ENCODE measurements at regions not wholly inside any gene's neighbourhood (a gene's known extent, or its start where the extent isn't known, plus 50 kb on each side); places are given as distances from the start of the nearest gene placed in this dataset.
A peak's percentile ranks its signal among the peaks of the same experiment; 100 is the strongest.

GRCh38 chr2:120607506-120607905, 128.2 kb upstream of the GLI2 start:
- H3K9me3 ChIP-seq (ENCODE audit: control insufficient read depth in 2 of 2, insufficient read depth in 1 of 2, low read depth in 1 of 2, low read length in 1 of 2): no peaks in the 10 kb centered on the region
- WGBS, 3 donors: 25 to 64% (median 33%) methylated on average over 8 of the region's 8 CpGs
- H3K36me3 ChIP-seq (ENCODE audit: control insufficient read depth in 3 of 3, insufficient read depth in 2 of 3, low read depth in 1 of 3, low read length in 3 of 3): no peaks in the 10 kb centered on the region
- H3K4me1 ChIP-seq (ENCODE audit: control insufficient read depth in 3 of 3, insufficient read depth in 2 of 3, low read depth in 1 of 3, low read length in 2 of 3): peaks cover 0 to 5% (median 0%) of the 10 kb centered on the region in 3 donors
- no peak overlapping the region for H3K4me3 ChIP-seq (ENCODE audit: low read depth in 1 of 3, low read length in 3 of 3)
- DNase-seq: no peak
- no peak overlapping the region for H3K27ac ChIP-seq (ENCODE audit: low read depth in 1 of 3, low read length in 2 of 3)
- H3K27me3 ChIP-seq (ENCODE audit: control insufficient read depth in 3 of 3, insufficient read depth in 3 of 3, low read length in 3 of 3): no peaks in the 10 kb centered on the region
- no peak for FAIRE-seq

DNA sequence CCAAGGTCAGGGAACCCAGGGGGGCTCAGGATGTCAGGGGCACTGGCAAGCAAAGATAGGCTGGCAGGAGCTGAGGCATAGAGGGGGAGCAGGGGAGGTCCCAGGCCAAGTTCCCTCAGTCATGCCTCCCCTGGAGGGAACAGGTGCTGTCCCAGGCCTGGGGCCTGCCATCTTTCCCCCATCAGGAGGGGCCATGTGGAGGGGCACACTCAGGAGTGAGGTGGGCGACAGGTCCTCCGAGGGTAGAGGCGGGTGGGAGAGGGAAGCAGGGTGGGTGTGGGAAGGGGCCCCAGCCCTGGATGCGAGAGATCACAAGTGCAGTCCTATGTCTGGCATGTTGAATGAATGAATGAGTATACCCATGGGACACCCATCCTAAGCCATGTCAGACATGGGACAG, 127.7 kb upstream of the GLI2 start:
- 77 to 100% (median 98%) methylated on average over 4 of the region's 4 CpGs for WGBS, 3 donors
- FAIRE-seq: no peak
- no peaks in the 10 kb centered on the region for H3K36me3 ChIP-seq (ENCODE audit: control insufficient read depth in 3 of 3, insufficient read depth in 2 of 3, low read depth in 1 of 3, low read length in 3 of 3)
- no peak overlapping the region for H3K4me3 ChIP-seq (ENCODE audit: low read depth in 1 of 3, low read length in 3 of 3)
- H3K4me1 ChIP-seq (ENCODE audit: control insufficient read depth in 3 of 3, insufficient read depth in 2 of 3, low read depth in 1 of 3, low read length in 2 of 3): peaks cover 0 to 10% (median 0%) of the 10 kb centered on the region in 3 donors
- DNase-seq: no peak
- H3K9me3 ChIP-seq (ENCODE audit: control insufficient read depth in 2 of 2, insufficient read depth in 1 of 2, low read depth in 1 of 2, low read length in 1 of 2): no peaks in the 10 kb centered on the region
- H3K27ac ChIP-seq (ENCODE audit: low read depth in 1 of 3, low read length in 2 of 3): no peak overlapping the region
- H3K27me3 ChIP-seq (ENCODE audit: control insufficient read depth in 3 of 3, insufficient read depth in 3 of 3, low read length in 3 of 3): no peaks in the 10 kb centered on the region

DNA sequence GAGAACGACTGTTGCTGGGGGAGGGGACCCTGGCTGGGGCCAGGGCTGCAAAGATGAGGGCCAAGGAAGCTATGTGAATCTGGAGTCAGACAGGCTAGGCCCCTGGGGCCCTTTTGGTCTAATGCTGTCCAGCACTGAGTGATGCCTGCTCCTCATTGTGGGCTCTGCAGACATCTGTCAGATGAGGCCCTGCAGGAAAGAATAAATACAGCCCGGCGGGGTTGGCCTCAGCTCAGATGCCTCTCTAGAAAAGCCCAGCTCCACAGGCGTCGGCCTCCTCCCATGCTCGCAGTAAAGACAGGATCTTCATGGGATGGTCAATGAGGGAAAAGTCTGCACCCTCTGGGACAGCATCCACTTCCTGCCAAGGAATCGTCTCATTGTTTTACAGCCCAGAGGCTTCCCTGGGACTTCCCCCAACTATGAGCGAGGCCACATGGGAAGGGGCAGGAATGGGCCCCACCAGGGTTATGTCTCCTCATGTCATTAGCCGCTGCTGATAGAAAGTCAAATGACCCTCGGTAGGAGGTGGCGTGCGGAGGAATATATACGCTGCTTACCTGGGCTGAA, 125.8 kb upstream of the GLI2 start:
- Histone ChIP-seq H3K4me1 (ENCODE audit: control insufficient read depth in 3 of 3, insufficient read depth in 2 of 3, low read depth in 1 of 3, low read length in 2 of 3) (peaks cover 0 to 19% (median 0%) of the 10 kb centered on the region in 3 donors), H3K9me3 (ENCODE audit: control insufficient read depth in 2 of 2, insufficient read depth in 1 of 2, low read depth in 1 of 2, low read length in 1 of 2) (no peaks in the 10 kb centered on the region), H3K36me3 (ENCODE audit: control insufficient read depth in 3 of 3, insufficient read depth in 2 of 3, low read depth in 1 of 3, low read length in 3 of 3) (no peaks in the 10 kb centered on the region), H3K27ac (ENCODE audit: low read depth in 1 of 3, low read length in 2 of 3) (no peak overlapping the region), H3K27me3 (ENCODE audit: control insufficient read depth in 3 of 3, insufficient read depth in 3 of 3, low read length in 3 of 3) (peaks cover 0 to 3% (median 0%) of the 10 kb centered on the region in 3 donors), H3K4me3 (ENCODE audit: low read depth in 1 of 3, low read length in 3 of 3) (no peak overlapping the region)
- WGBS, 3 donors: 75 to 83% (median 77%) methylated on average over 13 of the region's 13 CpGs
- no peak for DNase-seq
- FAIRE-seq: no peak

- Histone ChIP-seq H3K36me3 (ENCODE audit: control insufficient read depth in 3 of 3, insufficient read depth in 2 of 3, low read depth in 1 of 3, low read length in 3 of 3) (no peaks in the 10 kb centered on the region), H3K4me3 (ENCODE audit: low read depth in 1 of 3, low read length in 3 of 3) (no peak overlapping the region), H3K27me3 (ENCODE audit: control insufficient read depth in 3 of 3, insufficient read depth in 3 of 3, low read length in 3 of 3) (peaks cover 0 to 3% (median 0%) of the 10 kb centered on the region in 3 donors), H3K4me1 (ENCODE audit: control insufficient read depth in 3 of 3, insufficient read depth in 2 of 3, low read depth in 1 of 3, low read length in 2 of 3) (peaks cover 0 to 19% (median 0%) of the 10 kb centered on the region in 3 donors), H3K9me3 (ENCODE audit: control insufficient read depth in 2 of 2, insufficient read depth in 1 of 2, low read depth in 1 of 2, low read length in 1 of 2) (no peaks in the 10 kb centered on the region), H3K27ac (ENCODE audit: low read depth in 1 of 3, low read length in 2 of 3) (no peak overlapping the region)
- WGBS, 3 donors: 79 to 81% (median 79%) methylated on average over 6 of the region's 6 CpGs
- FAIRE-seq (no peak), DNase-seq (no peak)
Observed at GRCh38 chr2:120611016-120611415, 124.7 kb upstream of the GLI2 start.

- Histone ChIP-seq H3K27ac (ENCODE audit: low read depth in 1 of 3, low read length in 2 of 3) (no peak overlapping the region), H3K4me3 (ENCODE audit: low read depth in 1 of 3, low read length in 3 of 3) (no peak overlapping the region), H3K27me3 (ENCODE audit: control insufficient read depth in 3 of 3, insufficient read depth in 3 of 3, low read length in 3 of 3) (peaks cover 0 to 3% (median 0%) of the 10 kb centered on the region in 3 donors), H3K36me3 (ENCODE audit: control insufficient read depth in 3 of 3, insufficient read depth in 2 of 3, low read depth in 1 of 3, low read length in 3 of 3) (no peaks in the 10 kb centered on the region), H3K4me1 (ENCODE audit: control insufficient read depth in 3 of 3, insufficient read depth in 2 of 3, low read depth in 1 of 3, low read length in 2 of 3) (peaks cover 0 to 19% (median 0%) of the 10 kb centered on the region in 3 donors), H3K9me3 (ENCODE audit: control insufficient read depth in 2 of 2, insufficient read depth in 1 of 2, low read depth in 1 of 2, low read length in 1 of 2) (no peaks in the 10 kb centered on the region)
- no peak for DNase-seq
- WGBS, 3 donors: 80 to 85% (median 81%) methylated on average over 12 to 13 of the region's 13 CpGs
- no peak for FAIRE-seq
Observed at GRCh38 chr2:120611961-120612360, 123.7 kb upstream of the GLI2 start.

- Histone ChIP-seq H3K9me3 (ENCODE audit: control insufficient read depth in 2 of 2, insufficient read depth in 1 of 2, low read depth in 1 of 2, low read length in 1 of 2) (no peaks in the 10 kb centered on the region), H3K36me3 (ENCODE audit: control insufficient read depth in 3 of 3, insufficient read depth in 2 of 3, low read depth in 1 of 3, low read length in 3 of 3) (no peaks in the 10 kb centered on the region), H3K4me3 (ENCODE audit: low read depth in 1 of 3, low read length in 3 of 3) (no peak overlapping the region), H3K27ac (ENCODE audit: low read depth in 1 of 3, low read length in 2 of 3) (no peak overlapping the region), H3K27me3 (ENCODE audit: control insufficient read depth in 3 of 3, insufficient read depth in 3 of 3, low read length in 3 of 3) (peaks cover 0 to 3% (median 0%) of the 10 kb centered on the region in 3 donors), H3K4me1 (ENCODE audit: control insufficient read depth in 3 of 3, insufficient read depth in 2 of 3, low read depth in 1 of 3, low read length in 2 of 3) (peaks cover 0 to 19% (median 0%) of the 10 kb centered on the region in 3 donors)
- FAIRE-seq: no peak
- DNase-seq: no peak
- WGBS, 3 donors: 73 to 82% (median 81%) methylated on average over 7 of the region's 7 CpGs
Observed at GRCh38 chr2:120612471-120612870, 123.2 kb upstream of the GLI2 start.

DNA sequence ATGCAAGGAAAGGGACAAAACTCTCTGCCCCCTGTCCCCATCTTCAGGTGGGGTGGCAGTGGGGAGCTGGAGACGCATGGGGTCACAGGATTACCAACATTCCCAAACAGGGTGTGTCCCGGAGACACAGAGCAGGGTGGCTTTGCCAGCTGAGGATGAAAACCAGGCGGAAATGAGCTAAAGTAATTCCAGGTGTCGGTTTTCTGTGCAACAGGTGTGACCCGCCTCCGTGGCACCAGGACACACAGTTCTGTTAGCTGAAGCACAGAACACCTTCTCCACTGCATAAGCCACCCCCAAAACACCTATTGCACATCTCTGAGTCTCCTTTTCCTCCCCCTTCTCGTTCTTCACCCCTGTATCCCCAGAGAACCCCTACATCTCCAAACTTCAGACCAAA, 122.7 kb upstream of the GLI2 start:
- no peak for FAIRE-seq
- H3K36me3 ChIP-seq (ENCODE audit: control insufficient read depth in 3 of 3, insufficient read depth in 2 of 3, low read depth in 1 of 3, low read length in 3 of 3): no peaks in the 10 kb centered on the region
- H3K9me3 ChIP-seq (ENCODE audit: control insufficient read depth in 2 of 2, insufficient read depth in 1 of 2, low read depth in 1 of 2, low read length in 1 of 2): no peaks in the 10 kb centered on the region
- H3K27me3 ChIP-seq (ENCODE audit: control insufficient read depth in 3 of 3, insufficient read depth in 3 of 3, low read length in 3 of 3): peaks cover 0 to 3% (median 0%) of the 10 kb centered on the region in 3 donors
- peak in 1 of 2 donors; percentile 34 for DNase-seq
- no peak overlapping the region for H3K4me3 ChIP-seq (ENCODE audit: low read depth in 1 of 3, low read length in 3 of 3)
- no peak overlapping the region for H3K27ac ChIP-seq (ENCODE audit: low read depth in 1 of 3, low read length in 2 of 3)
- peaks cover 0 to 19% (median 0%) of the 10 kb centered on the region in 3 donors for H3K4me1 ChIP-seq (ENCODE audit: control insufficient read depth in 3 of 3, insufficient read depth in 2 of 3, low read depth in 1 of 3, low read length in 2 of 3)
- 12 to 65% (median 35%) methylated on average over 6 to 7 of the region's 7 CpGs for WGBS, 3 donors

- FAIRE-seq (no peak), DNase-seq (no peak)
- 83 to 91% (median 90%) methylated on average over 29 of the region's 29 CpGs for WGBS, 3 donors
Observed at GRCh38 chr2:120613742-120614571, 121.7 kb upstream of the GLI2 start.

More at GRCh38 chr2:120613742-120614571, 121.7 kb upstream of the GLI2 start:
- no peaks in the 10 kb centered on the region for H3K36me3 ChIP-seq (ENCODE audit: control insufficient read depth in 3 of 3, insufficient read depth in 2 of 3, low read depth in 1 of 3, low read length in 3 of 3)
- no peaks in the 10 kb centered on the region for H3K9me3 ChIP-seq (ENCODE audit: control insufficient read depth in 2 of 2, insufficient read depth in 1 of 2, low read depth in 1 of 2, low read length in 1 of 2)
- no peak overlapping the region for H3K4me3 ChIP-seq (ENCODE audit: low read depth in 1 of 3, low read length in 3 of 3)
- H3K4me1 ChIP-seq (ENCODE audit: control insufficient read depth in 3 of 3, insufficient read depth in 2 of 3, low read depth in 1 of 3, low read length in 2 of 3): peaks cover 0 to 19% (median 0%) of the 10 kb centered on the region in 3 donors
- no peak overlapping the region for H3K27ac ChIP-seq (ENCODE audit: low read depth in 1 of 3, low read length in 2 of 3)
- H3K27me3 ChIP-seq (ENCODE audit: control insufficient read depth in 3 of 3, insufficient read depth in 3 of 3, low read length in 3 of 3): peaks cover 0 to 3% (median 0%) of the 10 kb centered on the region in 3 donors
